ENCODE measurements at regions not wholly inside any gene's neighbourhood (a gene's known extent, or its start where the extent isn't known, plus 50 kb on each side); places are given as distances from the start of the nearest gene placed in this dataset.

- DNase-seq (no peak), ATAC-seq (ENCODE audit: low read depth) (no peak)
- CTCF ChIA-PET = no interaction called here
- Mint-ChIP-seq H3K9me3 (ENCODE audit: insufficient read depth) (no peaks in the 10 kb centered on the region), H3K4me1 (no peaks in the 10 kb centered on the region), H3K27ac (no peak overlapping the region), H3K4me3 (no peak overlapping the region), H3K27me3 (peaks cover 18% of the 10 kb centered on the region)
- H2AFZ ChIP-seq (ENCODE audit: insufficient read depth, low read depth, low read length, poor library complexity, severe bottlenecking) = no peak overlapping the region
- H3K79me2 ChIP-seq (ENCODE audit: control insufficient read depth, insufficient read depth, low read length) = no peaks in the 10 kb centered on the region
- H3K27me3 ChIP-seq (replicated peaks in 1 of 4; ENCODE audit: control extremely low read depth in 1 of 4, control insufficient read depth in 3 of 4, insufficient read depth in 4 of 4, low read length in 3 of 4) = peaks cover 0 to 16% (median 3%) of the 10 kb centered on the region in 4 experiments
- no peak overlapping the region for H3K4me2 ChIP-seq (replicated peaks; ENCODE audit: low read depth, low read length, poor library complexity, severe bottlenecking)
- H3K9me3 ChIP-seq (ENCODE audit: control extremely low read depth in 1 of 3, control insufficient read depth in 2 of 3, insufficient read depth in 1 of 3, low read length in 2 of 3) = no peaks in the 10 kb centered on the region
- WGBS (ENCODE audit: insufficient coverage) = no CpG with 5 or more reads among the region's 2 CpGs
- H4K20me1 ChIP-seq (ENCODE audit: control insufficient read depth, insufficient read depth, low read length, poor library complexity, severe bottlenecking) = no peaks in the 10 kb centered on the region
- intact Hi-C loops (cut with micrococcal nuclease) = no loop called here
- H3K9ac ChIP-seq (ENCODE audit: low read length) = no peak overlapping the region
- no peak overlapping the region for H3K27ac ChIP-seq (ENCODE audit: low read length in 2 of 2)
- TF ChIP-seq EZH2 (IDR thresholded peaks at IDR 0.05; ENCODE audit: borderline replicate concordance, insufficient read depth, low read depth, low read length, poor library complexity, severe bottlenecking) = no peak
- TF ChIP-seq, protein P1, sequence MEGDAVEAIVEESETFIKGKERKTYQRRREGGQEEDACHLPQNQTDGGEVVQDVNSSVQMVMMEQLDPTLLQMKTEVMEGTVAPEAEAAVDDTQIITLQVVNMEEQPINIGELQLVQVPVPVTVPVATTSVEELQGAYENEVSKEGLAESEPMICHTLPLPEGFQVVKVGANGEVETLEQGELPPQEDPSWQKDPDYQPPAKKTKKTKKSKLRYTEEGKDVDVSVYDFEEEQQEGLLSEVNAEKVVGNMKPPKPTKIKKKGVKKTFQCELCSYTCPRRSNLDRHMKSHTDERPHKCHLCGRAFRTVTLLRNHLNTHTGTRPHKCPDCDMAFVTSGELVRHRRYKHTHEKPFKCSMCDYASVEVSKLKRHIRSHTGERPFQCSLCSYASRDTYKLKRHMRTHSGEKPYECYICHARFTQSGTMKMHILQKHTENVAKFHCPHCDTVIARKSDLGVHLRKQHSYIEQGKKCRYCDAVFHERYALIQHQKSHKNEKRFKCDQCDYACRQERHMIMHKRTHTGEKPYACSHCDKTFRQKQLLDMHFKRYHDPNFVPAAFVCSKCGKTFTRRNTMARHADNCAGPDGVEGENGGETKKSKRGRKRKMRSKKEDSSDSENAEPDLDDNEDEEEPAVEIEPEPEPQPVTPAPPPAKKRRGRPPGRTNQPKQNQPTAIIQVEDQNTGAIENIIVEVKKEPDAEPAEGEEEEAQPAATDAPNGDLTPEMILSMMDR (IDR thresholded peaks at IDR 0.05) = no peak
- H3K36me3 ChIP-seq (replicated peaks in 1 of 2; ENCODE audit: control extremely low read depth in 1 of 2, control insufficient read depth in 1 of 2, extremely low read depth in 1 of 2, insufficient read depth in 2 of 2, low read length in 1 of 2) = no peaks in the 10 kb centered on the region
- no peak overlapping the region for H3K4me3 ChIP-seq (ENCODE audit: control extremely low read depth in 1 of 5, extremely low read depth in 1 of 5, insufficient read depth in 1 of 5, low read depth in 2 of 5, low read length in 4 of 5)
- POLR2A ChIA-PET = no interaction called here
- H3K4me1 ChIP-seq (ENCODE audit: control insufficient read depth in 2 of 2, insufficient read depth in 2 of 2, low read length in 2 of 2) = no peaks in the 10 kb centered on the region
Observed at GRCh38 chr12:53828598-53828997, 76.8 kb upstream of the CISTR start.

DNA sequence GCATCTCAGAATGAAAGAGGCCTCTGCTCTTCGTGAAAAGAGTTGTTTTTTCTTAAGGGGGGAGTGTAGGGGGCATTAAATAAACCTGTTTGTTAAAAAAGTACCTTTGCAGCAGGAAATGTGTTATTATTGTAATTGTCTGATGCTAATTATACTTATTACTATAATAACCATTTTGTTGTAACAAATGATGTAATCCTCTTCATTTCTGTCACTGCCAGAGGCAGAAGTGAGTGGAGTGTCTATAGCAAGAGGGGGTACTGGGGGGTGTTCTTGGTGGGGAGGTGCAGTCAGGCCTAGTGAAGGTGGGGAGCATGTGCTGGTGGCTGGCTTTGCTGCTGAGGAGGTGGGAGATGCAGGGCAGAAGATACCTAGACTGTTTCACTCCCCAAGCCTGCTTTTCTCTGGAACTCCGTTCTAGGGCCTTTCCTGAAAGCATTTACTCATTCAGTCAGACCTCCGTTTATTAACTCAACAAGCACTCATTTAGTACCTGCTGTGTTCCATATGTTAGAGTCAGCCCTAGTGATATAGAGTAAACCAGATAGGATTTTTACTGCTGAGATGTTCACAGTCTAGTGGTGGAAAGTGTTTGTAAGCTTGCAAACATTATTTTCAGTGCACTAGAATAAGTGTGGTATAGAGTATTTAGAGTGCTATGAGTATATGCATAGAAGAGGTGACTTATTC is 77.5 kb upstream of the CISTR start:
- Mint-ChIP-seq H3K27ac (no peak overlapping the region), H3K4me3 (no peak overlapping the region), H3K9me3 (ENCODE audit: insufficient read depth) (no peaks in the 10 kb centered on the region), H3K4me1 (no peaks in the 10 kb centered on the region), H3K27me3 (peaks cover 21% of the 10 kb centered on the region)
- ChIA-PET CTCF (interaction anchor here (1.0 kb wide), 1 partner anchor 37 kb away, joined by 3 read pairs; no protein-coding TSS in a partner anchor), POLR2A (no interaction called here)
- H3K27ac ChIP-seq (ENCODE audit: low read length in 2 of 2) = no peak overlapping the region
- H2AFZ ChIP-seq (ENCODE audit: insufficient read depth, low read depth, low read length, poor library complexity, severe bottlenecking) = no peak overlapping the region
- H3K9ac ChIP-seq (ENCODE audit: low read length) = no peak overlapping the region
- no peaks in the 10 kb centered on the region for H3K36me3 ChIP-seq (replicated peaks in 1 of 2; ENCODE audit: control extremely low read depth in 1 of 2, control insufficient read depth in 1 of 2, extremely low read depth in 1 of 2, insufficient read depth in 2 of 2, low read length in 1 of 2)
- no peak overlapping the region for H3K4me2 ChIP-seq (replicated peaks; ENCODE audit: low read depth, low read length, poor library complexity, severe bottlenecking)
- 100% methylated on average over 1 of the region's 3 CpGs for WGBS (ENCODE audit: insufficient coverage)
- no peak for TF ChIP-seq EZH2 (IDR thresholded peaks at IDR 0.05; ENCODE audit: borderline replicate concordance, insufficient read depth, low read depth, low read length, poor library complexity, severe bottlenecking)
- TF ChIP-seq, protein P1 (IDR thresholded peaks at IDR 0.05) = no peak
- H3K9me3 ChIP-seq (ENCODE audit: control extremely low read depth in 1 of 3, control insufficient read depth in 2 of 3, insufficient read depth in 1 of 3, low read length in 2 of 3) = no peaks in the 10 kb centered on the region
- no peak overlapping the region for H3K4me3 ChIP-seq (ENCODE audit: control extremely low read depth in 1 of 5, extremely low read depth in 1 of 5, insufficient read depth in 1 of 5, low read depth in 2 of 5, low read length in 4 of 5)
- H4K20me1 ChIP-seq (ENCODE audit: control insufficient read depth, insufficient read depth, low read length, poor library complexity, severe bottlenecking) = no peaks in the 10 kb centered on the region
- DNase-seq = no peak
- peaks cover 0 to 17% (median 3%) of the 10 kb centered on the region in 4 experiments for H3K27me3 ChIP-seq (replicated peaks in 1 of 4; ENCODE audit: control extremely low read depth in 1 of 4, control insufficient read depth in 3 of 4, insufficient read depth in 4 of 4, low read length in 3 of 4)
- intact Hi-C loops (cut with micrococcal nuclease) = no loop called here
- no peaks in the 10 kb centered on the region for H3K79me2 ChIP-seq (ENCODE audit: control insufficient read depth, insufficient read depth, low read length)
- no peak for ATAC-seq (ENCODE audit: low read depth)
- no peaks in the 10 kb centered on the region for H3K4me1 ChIP-seq (ENCODE audit: control insufficient read depth in 2 of 2, insufficient read depth in 2 of 2, low read length in 2 of 2)
